Tibial artery (tissue), 4 donors: ENCODE measurements at regions not wholly inside any gene's neighbourhood (a gene's known extent, or its start where the extent isn't known, plus 50 kb on each side); places are given as distances from the start of the nearest gene placed in this dataset.
A peak's percentile ranks its signal among the peaks of the same experiment; 100 is the strongest.

Source experiments
- DNase-seq, 2 donors: peaks; one replicate each; pipeline ENCODE4 v3.0.0-alpha.2; 2019
- H3K27ac ChIP-seq, 2 donors: fragments of 200-600 bp; sonication (generic) in 1 of 2; 1 replicate in 1 of 2; 2 replicates in 1 of 2; pipeline ENCODE4 v1.5.1; 2018 to 2019; ENCODE audit warnings: mild to moderate bottlenecking in 1 of 2
- H3K27me3 ChIP-seq, 2 donors: fragments of 200-600 bp; sonication (generic) in 1 of 2; one replicate each; pipeline versions ENCODE4 v1.5.1 to v1.6.0; 2016 to 2019
- H3K36me3 ChIP-seq, 3 donors: fragments of 200-600 bp; sonication (generic) in 2 of 3; one replicate each; pipeline ENCODE4 v1.5.1; 2016 to 2019; ENCODE audit warnings: mild to moderate bottlenecking in 2 of 3
- H3K4me1 ChIP-seq, 4 donors: fragments of 200-600 bp; sonication (generic) in 2 of 4; 1 replicate in 3 of 4; 2 replicates in 1 of 4; pipeline ENCODE4 v1.5.1; 2016 to 2019
- H3K4me3 ChIP-seq, 2 donors: fragments of 200-600 bp; sonication (generic) in 1 of 2; 1 replicate in 1 of 2; 2 replicates in 1 of 2; pipeline ENCODE4 v1.5.1; 2018 to 2019; ENCODE audit warnings: mild to moderate bottlenecking in 2 of 2
- H3K9me3 ChIP-seq, 3 donors: fragments of 200-600 bp; sonication (generic) in 1 of 3; one replicate each; pipeline ENCODE4 v1.5.1; 2016 to 2019
- CTCF ChIP-seq, 2 experiments: fragments of 200-600 bp in 1 of 2; fragments of 450-650 bp in 1 of 2; IDR thresholded peaks; one replicate each; pipeline ENCODE4 v1.5.1; 2017 to 2019; ENCODE audit warnings: antibody characterized with exemption in 2 of 2, mild to moderate bottlenecking in 1 of 2, moderate library complexity in 1 of 2
- intact Hi-C: fragments of 100-400 bp; cut with DNase I; formaldehyde crosslinking; loops from one replicate; pipeline ENCODE4 v1.15.0; 2023; ENCODE audit warnings: low total_unique reads

- intact Hi-C loops, result no loop called here
- no peaks in the 10 kb centered on the region for H3K27me3 ChIP-seq
- TF ChIP-seq CTCF (IDR thresholded peaks at IDR 0.05), result no peak
- H3K4me3 ChIP-seq, result no peak overlapping the region
- no peaks in the 10 kb centered on the region for H3K9me3 ChIP-seq
- no peaks in the 10 kb centered on the region for H3K36me3 ChIP-seq
- H3K4me1 ChIP-seq, result peaks cover 0 to 7% (median 3%) of the 10 kb centered on the region in 4 donors
- no peak overlapping the region for H3K27ac ChIP-seq
- DNase-seq, result peak in 1 of 2 donors; percentile 42
Measured at GRCh38 chr10:124302951-124303505, 115.7 kb downstream of the OAT start.

- Histone ChIP-seq H3K27me3 (no peaks in the 10 kb centered on the region), H3K9me3 (no peaks in the 10 kb centered on the region), H3K27ac (no peak overlapping the region), H3K4me1 (peaks cover 0 to 7% (median 3%) of the 10 kb centered on the region in 4 donors), H3K36me3 (no peaks in the 10 kb centered on the region), H3K4me3 (no peak overlapping the region)
- intact Hi-C loops, result no loop called here
- peak in 1 of 2 donors; percentile 65 for DNase-seq
- TF ChIP-seq CTCF (IDR thresholded peaks at IDR 0.05), result no peak
Measured at GRCh38 chr10:124301736-124302135, 117.0 kb downstream of the OAT start.

- Histone ChIP-seq H3K36me3 (no peaks in the 10 kb centered on the region), H3K4me3 (no peak overlapping the region), H3K9me3 (no peaks in the 10 kb centered on the region), H3K27me3 (no peaks in the 10 kb centered on the region), H3K27ac (no peak overlapping the region), H3K4me1 (peaks cover 0 to 7% (median 3%) of the 10 kb centered on the region in 4 donors)
- peak in 1 of 2 donors; percentile 27 for DNase-seq
- intact Hi-C loops, result loop anchor here (1.0 kb wide), 1 partner anchor 24 kb away; no protein-coding TSS in a partner anchor
- TF ChIP-seq CTCF (IDR thresholded peaks at IDR 0.05), result no peak
Measured at GRCh38 chr10:124300735-124301134, 118.0 kb downstream of the OAT start.

- Histone ChIP-seq H3K36me3 (no peaks in the 10 kb centered on the region), H3K27ac (no peak overlapping the region), H3K4me1 (peaks cover 0 to 7% (median 3%) of the 10 kb centered on the region in 4 donors), H3K27me3 (no peaks in the 10 kb centered on the region), H3K4me3 (no peak overlapping the region), H3K9me3 (no peaks in the 10 kb centered on the region)
- peak in 1 of 2 donors; percentile 35 for DNase-seq
- intact Hi-C loops, result loop anchor here (1.0 kb wide), 1 partner anchor 24 kb away; no protein-coding TSS in a partner anchor
- TF ChIP-seq CTCF (IDR thresholded peaks at IDR 0.05), result no peak
Measured at GRCh38 chr10:124300224-124300623, 118.5 kb downstream of the OAT start.

GRCh38 chr10:124299696-124300095, 119.0 kb downstream of the OAT start:
- intact Hi-C loops, result loop anchor here (1.0 kb wide), 1 partner anchor 25 kb away; no protein-coding TSS in a partner anchor
- Histone ChIP-seq H3K4me1 (peaks cover 0 to 7% (median 3%) of the 10 kb centered on the region in 4 donors), H3K4me3 (no peak overlapping the region), H3K36me3 (no peaks in the 10 kb centered on the region), H3K27ac (no peak overlapping the region), H3K9me3 (no peaks in the 10 kb centered on the region), H3K27me3 (no peaks in the 10 kb centered on the region)
- DNase-seq, result peak in 1 of 2 donors; percentile 25
- TF ChIP-seq CTCF (IDR thresholded peaks at IDR 0.05), result no peak
